Midbrain (tissue), 1 donor: ENCODE measurements at regions not wholly inside any gene's neighbourhood (a gene's known extent, or its start where the extent isn't known, plus 50 kb on each side); places are given as distances from the start of the nearest gene placed in this dataset.
"Not testable (repeated sequence)": the region's sequence is repeated elsewhere in the genome, so short reads cannot be mapped to it uniquely, and the experiment has no call there.

Source experiments
- DNase-seq: peaks from one replicate; lab custom pipeline; 2025; lab: John Stamatoyannopoulos, UW

DNA sequence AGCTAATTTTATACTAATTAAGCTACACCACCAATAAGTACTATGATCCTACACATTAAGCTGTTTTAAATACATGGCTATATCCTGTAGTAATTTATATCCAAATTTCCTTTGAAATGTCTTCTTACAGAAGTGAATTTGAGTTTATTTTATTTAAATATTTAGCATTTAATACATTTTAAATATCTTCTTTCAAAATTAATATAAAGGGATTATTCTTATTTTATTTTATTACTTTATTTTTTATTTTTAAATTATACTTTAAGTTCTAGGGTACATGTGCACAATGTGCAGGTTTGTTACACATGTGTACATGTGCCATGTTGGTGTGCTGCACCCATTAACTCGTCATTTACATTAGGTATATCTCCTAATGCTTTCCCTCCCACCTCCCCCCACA lies 310.9 kb upstream of the IZUMO3 start:
- DNase-seq = not testable (repeated sequence)

DNA sequence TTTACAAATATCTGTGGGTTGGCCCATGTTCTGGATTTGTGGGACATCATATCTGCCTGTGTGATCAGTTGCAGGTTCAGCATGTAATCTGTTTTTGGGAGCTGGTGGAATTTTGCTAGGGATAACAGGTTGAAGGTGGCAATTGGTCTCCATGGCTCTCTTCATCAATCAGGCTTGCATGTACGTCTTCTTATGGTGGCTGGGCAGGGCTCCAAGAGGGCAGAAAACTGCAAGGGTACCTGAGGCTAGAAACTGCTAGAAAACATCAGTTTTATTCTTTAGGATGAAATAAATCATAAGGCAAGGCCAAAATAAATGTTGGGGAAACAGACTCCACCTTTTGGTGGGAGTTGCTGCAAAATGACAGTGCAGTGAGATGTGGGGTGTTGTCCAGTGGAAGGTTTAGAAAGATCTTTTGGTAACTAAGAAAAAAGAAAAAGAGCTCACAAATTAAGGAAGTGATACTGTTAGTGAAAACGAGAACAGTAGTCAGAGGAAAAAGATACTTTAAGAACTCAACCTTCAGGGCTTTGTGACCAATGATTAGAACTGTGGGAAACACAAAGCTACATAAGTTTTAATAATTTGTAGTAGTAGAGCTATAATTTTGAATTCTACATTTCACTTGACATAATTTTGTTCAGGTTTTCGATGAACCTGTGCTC lies 300.7 kb upstream of the IZUMO3 start:
- no peak for DNase-seq

DNA sequence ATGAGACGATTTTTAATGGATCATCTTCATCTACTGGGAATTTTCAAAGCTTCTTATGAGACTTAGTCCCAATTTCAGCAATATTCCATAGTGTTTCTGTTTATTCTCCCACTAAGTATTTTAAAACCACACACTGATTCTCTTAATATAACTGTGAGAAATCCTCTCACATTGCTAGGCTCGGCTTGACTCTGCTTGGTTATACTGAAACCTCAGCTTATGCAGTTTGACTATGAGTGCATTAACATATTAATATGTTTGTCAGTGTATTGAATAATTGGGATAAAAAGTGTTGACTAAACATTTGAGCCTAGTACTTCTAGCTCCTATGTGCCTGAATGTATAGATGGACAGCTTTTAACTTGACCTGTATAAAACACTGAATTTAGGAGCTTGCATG lies 298.5 kb upstream of the IZUMO3 start:
- no peak for DNase-seq

DNA sequence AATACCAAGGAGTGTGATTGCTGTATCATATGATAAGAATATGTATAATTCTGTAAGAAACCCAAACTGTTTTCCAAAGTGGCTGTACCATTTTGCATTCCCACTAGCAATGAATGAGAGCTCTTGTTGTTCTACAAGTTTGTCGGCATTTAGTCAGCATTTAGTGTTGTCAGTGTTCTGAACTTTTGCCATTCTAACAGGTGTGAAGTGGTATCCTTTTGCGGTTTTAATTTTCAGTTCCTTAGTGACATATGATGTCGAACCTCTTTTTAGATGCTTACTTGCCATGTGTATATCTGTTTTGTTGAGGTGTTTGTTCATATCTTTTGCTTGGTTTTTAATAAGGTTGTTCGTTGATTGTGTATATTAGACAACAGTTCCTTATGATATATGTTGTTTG lies 296.3 kb upstream of the IZUMO3 start:
- no peak for DNase-seq

DNA sequence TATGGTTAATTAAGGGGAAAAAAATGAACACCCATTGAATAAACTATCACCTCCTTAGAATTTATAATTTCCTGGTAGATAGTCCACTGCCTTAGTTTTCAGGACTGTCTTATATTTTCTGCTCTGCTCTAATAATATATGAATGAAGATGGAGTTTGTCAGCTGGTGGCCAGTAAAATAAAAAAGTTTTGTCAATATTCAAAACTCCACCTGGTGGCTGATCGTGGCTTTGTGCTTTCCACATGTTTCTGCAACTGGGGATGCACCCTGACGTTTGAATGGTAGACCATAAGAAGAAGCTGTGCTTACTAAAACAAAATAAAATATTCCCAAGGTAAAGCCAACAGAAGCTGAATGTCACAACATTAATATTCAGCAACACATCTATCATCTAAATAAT lies 286.6 kb upstream of the IZUMO3 start:
- DNase-seq = no peak

DNA sequence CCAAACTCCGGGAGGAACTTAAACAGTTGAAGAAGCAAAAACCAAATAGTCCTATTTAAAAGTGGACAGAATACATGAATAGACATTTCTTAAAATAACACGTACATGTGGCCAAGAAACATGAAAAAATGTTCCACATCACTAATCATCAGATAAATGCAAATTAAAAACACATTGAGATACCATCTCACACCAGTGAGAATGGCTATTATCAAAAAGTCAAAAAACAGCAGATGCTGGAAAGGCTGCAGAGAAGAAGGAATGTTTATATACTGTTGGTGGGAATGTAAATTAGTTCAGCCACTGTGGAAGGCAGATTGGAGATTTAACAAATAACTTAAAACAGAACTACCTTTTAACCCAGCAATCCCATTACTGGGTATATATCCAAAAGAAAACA lies 283.0 kb upstream of the IZUMO3 start:
- DNase-seq = no peak

DNA sequence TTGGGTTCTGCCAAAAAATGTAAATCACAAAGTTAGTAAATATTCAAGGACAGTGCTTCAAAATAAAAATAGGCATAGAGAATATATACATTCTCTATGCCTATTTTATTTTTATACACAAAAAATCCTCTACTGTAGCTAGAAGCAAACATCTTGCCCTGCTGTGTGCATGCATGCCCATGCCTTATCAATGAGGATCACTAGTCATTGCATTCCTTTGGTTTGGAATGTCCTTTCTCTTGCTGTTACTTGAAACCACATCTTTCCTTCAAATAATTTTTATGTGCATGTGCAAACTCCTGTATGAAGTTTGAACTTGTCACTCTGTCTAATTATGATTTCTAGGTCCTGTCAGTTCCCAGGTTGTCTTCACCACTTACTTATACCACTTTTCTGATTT lies 278.9 kb upstream of the IZUMO3 start:
- no peak for DNase-seq

DNA sequence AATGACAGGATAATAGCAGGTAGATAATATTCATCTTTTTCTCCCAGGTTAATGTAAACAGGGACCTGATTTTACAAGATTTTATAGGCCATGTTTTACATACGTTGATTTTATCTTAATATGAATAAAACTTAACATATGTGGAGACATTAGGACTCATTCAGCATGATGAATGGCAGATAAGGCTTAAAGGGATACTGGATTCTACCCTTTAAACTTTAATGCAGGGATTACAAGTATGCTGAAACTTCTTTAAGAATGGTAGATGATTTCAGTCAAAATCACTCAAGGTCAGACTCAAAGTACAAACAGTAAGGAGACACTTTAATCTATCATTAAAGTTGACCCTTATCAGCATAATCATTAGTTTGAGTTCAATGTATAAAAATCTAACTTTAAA lies 274.5 kb upstream of the IZUMO3 start:
- no peak for DNase-seq

DNA sequence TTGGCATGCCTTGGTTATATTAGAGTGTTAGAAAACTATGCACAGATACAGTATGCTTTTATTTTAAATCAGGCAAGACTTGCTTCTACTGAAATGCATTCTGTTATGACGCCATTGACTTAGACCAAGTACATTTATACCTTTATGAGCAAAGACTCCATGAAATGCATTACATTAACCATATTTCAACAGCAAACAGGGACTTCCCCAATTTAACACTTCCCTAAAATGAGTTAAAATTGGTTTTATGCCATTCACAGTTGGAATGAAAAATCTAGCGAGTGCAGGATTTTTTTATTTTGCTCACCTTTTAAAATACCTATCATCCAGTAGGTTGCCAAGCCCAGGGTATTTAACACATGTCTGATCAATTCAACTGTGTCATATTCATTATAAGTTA lies 272.1 kb upstream of the IZUMO3 start:
- DNase-seq = no peak

DNA sequence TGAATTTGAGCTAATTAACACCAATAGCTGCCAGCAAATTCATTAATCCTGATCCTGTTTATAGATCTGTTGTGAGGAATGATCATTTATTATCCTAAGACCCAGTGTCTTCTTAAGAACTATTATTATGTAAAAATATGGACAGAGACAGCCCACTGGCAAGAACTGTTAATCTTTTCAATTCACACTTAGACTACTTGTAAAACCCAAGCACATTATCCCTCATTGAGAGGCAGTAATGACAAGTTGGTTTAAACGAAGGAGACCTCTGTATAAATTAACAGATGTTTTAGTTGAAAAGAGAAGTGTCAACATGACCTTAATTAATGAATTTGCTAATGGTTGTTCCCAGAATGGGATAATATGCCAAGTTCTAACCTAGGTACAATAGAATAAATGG lies 270.3 kb upstream of the IZUMO3 start:
- no peak for DNase-seq

DNA sequence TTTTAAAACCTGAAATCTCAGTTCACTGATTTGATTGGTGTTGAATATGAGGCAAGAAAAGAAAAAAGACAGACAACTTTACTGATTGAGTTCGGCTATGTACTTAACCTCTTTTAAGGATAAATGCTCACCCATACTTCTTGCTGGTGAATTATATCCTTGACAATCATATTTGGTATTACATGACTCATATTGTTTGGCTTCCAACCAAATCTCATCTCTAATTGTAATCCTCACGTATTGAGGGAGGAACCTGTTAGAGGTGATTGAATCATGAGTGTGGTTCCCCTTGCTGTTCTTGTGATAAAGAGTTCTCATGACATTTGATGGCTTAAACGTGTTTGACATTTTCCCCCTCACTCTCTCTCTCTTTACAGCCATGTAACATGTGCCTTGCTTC lies 255.6 kb upstream of the IZUMO3 start:
- DNase-seq = no peak

DNA sequence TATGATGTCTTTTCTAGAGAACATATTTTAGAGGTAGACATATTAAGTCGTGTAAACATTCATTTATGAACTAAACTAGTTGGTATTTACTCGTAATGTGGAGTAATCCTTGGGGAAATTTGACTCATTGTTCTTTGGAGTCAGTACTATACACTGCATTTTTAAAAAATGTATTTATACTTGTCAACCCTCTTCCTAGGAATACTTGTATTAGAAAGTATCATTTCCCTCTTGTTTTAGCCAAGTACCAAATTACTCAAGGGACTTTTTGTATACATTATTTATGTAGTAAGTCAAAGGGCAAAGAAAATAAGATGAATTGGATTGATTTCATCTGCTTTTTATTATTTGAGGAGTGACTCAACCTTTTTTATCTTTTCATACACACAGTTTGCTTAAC lies 248.1 kb upstream of the IZUMO3 start:
- DNase-seq = no peak

DNA sequence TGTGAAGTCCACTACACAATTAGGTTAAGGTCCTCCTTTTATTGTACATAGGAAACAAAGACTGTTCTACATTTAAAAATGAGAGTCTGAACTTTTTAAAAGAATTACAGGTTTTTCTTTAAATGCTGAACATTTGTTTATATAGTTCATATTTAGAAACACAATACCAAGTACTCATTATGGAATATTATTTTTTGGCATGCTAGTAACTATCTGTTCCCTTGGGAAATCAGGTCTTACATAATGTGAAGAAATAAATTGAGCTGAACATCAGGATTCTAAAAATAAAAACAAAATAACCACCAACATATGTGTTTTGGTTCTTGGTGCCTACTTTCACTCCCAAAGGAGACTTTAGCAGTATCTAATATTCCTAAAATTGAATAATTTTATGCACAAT lies 230.5 kb upstream of the IZUMO3 start:
- DNase-seq = no peak

DNA sequence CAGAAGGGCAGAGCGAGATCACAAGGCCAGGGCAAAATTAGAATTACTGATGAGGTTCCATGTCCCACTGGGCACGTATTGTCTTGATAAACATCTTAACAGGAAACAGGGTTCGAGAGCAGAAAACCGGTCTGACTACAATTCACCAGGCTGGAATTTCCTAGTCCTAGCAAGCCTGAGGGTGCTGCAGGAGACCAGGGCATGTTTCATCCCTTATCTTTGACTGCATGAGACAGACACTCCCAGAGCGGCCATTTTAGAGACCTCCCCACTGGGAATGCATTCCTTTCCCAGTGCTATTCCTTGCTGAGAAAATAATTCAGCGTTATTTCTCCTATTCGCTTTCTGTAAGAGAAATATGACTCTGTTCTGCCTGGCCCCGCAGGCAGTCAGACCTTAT lies 228.5 kb upstream of the IZUMO3 start:
- not testable (repeated sequence) for DNase-seq

DNA sequence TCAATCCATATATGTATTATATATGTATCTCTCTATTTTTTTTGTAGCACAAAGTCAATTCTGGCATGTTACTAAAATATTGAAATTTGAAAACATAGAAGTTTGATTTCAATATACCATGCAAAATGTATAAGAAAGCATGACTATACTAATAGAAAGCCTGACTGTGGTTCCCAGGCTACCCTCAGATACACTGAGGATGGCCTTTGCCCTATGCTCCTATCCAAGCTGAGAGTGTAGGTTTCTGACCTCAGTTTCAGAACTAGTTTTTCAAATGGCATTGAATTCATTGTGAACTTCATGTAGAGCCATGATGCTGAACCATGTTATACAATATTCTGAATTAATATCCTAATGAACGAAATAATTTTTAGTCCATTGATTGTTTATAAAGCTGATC lies 220.4 kb upstream of the IZUMO3 start:
- DNase-seq = no peak

DNA sequence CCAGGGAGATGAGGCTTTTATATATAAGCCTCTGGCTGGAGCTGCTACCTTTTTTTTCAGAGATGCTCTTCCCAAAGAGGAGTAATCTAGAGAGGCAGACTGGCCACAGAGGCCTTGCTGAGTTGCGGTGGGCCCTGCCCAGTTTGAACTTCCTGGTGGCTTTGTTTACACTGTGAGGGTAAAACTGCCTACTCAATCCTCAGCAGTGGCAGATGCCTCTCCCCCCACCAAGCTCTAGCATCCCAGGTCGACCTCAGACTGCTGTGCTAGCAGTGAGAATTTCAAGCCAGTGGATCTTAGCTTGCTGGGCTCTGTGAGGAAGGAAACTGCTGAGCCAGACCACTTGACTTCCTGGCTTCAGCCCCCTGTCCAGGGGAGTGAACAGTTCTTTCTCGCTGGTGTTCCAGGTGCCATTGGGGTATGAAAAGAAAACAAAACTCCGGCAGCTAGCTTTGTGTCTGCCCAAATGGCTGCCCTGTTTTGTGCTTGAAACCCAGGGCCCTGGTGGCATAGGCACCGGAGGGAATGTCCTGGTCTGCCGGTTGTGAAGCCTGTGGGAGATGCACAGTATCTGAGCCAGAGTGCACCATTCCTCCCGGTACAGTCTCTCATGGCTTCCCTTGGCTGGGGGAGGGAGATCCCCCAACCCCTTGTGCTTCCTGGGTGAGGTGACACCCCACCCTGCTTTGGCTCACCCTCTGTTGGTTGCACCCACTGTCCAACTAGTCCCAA lies 219.5 kb upstream of the IZUMO3 start:
- DNase-seq = no peak

DNA sequence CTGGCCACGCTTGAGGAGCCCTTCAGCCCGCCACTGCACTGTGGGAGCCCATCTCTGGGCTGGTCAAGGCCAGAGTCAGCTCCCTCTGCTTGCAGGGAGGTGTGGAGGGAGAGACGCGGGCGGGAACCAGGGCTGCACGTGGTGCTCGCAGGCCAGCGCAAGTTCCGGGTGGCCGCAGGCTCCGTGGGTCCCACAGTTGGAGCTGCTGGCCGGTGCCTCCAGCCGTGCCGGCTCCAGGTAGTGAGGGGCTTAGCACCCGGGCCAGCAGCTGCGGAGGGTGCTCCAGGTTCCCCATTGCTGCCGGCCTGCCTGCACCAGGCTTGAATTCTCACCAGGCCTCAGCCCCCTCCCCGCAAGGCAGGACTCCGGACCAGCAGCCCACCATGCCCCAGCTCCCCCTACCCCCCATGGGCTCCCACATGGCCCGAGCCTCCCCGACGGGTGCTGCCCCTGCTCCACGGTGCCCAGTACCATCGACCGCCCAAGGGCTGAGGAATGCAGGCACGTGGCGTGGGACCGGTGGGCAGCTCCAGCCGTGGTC lies 192.8 kb upstream of the IZUMO3 start:
- no peak for DNase-seq

DNA sequence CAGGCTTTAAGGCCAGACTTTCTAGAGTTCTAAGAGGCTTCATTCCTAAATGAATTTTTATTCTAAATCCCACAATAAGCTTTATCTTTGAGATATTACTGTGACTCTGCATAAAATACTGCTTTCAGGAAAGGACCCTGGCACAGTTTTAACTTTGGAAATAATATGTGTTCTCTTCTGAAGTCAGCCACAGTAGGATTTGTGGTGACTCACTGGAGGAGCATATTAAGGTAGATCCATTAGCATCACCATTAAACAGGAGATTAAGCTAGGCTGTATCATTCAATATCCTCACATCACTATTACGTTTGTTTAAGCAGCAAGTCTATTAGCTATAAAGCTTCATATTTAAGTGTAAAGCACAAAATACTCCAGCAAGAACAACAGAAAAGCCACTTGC lies 186.1 kb upstream of the IZUMO3 start:
- no peak for DNase-seq

DNA sequence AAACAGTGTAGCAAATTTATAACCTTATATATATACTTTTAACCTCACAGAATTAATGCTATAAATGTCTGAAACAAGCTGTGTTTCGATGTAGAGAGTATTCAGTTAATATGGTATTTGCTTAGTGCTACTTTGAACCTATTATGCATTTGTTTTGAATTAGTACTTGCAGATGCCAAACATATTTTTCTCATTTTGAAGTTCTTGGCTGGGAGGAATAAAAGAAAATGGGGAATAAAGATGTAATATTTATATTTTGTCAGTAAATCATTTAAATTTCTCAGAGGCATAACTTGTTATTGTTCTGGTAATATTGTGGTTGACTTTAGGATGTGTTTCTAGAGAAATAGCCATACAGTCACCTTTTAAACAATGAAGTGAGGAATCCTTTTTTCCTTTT lies 175.9 kb upstream of the IZUMO3 start:
- no peak for DNase-seq

DNA sequence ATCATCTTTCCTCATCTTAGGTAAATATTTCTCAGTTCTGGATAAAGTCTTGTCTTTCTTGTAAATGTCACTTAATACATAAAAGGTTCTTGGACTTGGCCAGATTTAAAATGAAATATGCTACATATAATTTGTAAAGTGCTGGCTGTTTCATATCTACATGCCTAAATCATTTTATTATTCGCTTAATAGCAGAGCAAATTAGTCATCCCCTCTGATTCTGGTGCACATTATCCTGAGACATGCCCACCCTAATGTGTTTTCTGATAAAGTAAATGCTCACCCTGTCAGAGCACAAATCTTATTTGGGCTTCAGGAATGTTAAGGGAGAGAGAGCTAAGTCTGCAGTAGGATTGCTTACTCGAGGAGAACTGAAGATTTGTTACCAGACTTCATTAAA lies 166.5 kb upstream of the IZUMO3 start:
- no peak for DNase-seq

DNA sequence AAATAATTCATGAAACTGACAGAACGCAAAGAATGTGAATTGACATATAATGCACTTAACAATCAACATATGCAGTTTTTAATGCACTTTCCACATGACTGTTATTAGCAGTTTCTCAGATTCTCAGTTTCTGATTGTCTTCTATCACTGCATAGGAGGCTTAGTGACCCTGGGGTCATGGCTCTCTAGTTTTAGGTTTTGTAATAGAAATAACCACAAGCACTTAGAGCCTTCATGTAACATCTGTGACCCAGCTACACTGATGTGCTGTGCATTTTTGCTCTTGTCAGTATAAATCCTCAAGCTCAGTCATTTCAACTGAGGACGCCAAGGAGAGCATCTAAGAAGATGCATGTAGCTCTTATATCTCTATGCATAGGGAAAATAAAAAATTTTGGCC lies 163.1 kb upstream of the IZUMO3 start:
- DNase-seq = no peak

DNA sequence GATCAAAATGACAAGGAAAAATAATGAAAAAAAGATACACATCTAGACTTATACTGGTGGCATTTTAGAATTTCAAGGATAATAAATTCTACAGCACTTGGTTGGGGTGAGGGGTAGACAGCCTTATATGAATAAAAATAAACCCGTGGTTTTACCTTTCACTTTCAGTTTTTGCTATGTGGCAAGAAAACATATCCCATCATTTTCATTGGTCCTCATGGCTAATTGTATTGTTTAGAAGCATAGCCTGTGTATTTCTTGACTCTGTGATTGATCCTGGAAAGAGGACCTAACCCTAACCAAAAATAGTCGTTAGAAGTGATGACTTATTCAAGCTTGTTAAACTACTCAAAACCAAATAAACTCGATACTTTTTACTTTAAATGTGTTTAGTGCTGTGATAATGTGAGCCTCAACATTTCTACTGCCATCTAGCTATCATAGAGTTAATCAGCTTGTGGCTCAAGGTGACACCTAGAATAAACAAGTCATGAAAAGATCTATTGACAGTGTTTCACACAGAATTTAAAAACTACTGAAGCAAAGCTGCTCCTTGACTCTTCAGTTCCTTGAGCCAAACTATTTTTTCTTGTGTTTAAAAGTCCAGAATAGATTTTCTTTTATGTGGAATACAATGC lies 153.3 kb upstream of the IZUMO3 start:
- DNase-seq = no peak

DNA sequence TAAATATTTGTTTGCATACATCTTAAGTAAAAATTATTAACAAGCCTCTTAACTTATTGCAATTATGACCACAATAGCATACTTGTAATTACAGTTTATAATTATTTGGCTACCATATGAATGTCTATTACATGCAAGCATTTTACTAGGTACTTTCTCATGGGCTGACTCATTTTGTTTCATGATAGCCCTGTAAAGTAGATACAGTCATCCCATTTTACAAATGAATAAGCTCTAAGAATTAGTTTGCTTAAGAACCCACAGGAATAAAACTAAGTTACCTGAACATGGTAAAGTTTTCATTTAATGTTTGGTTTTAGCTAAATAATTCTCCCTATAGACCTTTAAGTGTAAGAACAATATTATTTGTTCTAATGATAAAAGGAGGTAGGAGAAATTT lies 126.6 kb upstream of the IZUMO3 start:
- DNase-seq = no peak
